SKM-1 treated with dmso at 0.1 percent for 144 hours (cell line): ENCODE measurements at regions not wholly inside any gene's neighbourhood (a gene's known extent, or its start where the extent isn't known, plus 50 kb on each side); places are given as distances from the start of the nearest gene placed in this dataset.
A peak's percentile ranks its signal among the peaks of the same experiment; 100 is the strongest.
"Not testable (repeated sequence)": the region's sequence is repeated elsewhere in the genome, so short reads cannot be mapped to it uniquely, and the experiment has no call there.

Experiments
- DNase-seq: peaks from one replicate; lab custom pipeline; 2025; ENCODE audit not compliant: unreplicated experiment; lab: John Stamatoyannopoulos, UW

DNA sequence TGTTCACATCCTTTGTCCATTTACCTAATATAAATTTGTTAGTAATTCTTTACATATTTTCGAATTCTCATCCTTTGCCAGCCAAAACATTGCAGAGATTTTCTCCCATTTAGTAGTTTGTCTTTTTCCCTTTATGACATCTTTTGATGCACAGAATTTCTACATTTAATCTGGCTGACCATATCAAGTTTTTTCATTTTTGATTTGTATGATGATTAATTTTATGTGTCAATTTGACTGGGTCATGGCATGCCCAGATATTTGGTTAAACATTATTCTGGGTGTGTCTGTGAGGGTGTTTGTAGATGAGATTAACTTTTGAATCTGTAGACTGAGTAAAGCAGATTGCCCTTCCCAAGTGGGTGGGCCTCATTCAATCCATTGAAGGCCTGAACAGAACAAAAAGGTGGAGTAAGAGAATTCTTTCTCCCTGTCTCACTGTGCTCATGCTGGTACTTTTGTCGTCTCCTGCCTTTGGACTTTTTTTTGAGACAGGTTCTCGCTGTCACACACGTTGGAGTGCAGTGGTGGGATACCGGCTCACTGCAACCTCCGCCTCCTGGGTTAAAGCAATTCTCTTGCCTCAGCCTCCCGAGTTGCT lies 72.1 kb upstream of the EPB41L1 start:
- DNase-seq, result no peak

DNA sequence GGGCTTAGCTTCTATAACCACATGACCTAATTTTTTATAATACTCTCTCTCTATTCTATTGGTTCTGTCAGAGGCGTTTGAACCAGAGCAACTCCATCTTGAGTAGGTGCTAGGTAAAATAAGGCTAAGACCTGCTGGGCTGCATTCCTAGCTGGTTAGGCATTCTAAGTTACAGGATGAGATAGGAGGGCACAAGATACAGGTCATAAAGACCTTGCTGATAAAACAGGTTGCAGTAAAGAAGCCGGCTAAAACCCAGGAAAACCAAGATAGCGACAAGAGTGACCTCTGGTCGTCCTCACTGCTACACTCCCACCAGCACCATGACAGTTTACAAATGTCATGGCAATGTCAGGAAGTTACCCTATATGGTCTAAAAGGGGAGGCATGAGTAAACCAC lies 71.3 kb upstream of the EPB41L1 start:
- DNase-seq, result not testable (repeated sequence)

- DNase-seq, result no peak
Observed at GRCh38 chr20:36084356-36084755, 70.2 kb upstream of the EPB41L1 start.

DNA sequence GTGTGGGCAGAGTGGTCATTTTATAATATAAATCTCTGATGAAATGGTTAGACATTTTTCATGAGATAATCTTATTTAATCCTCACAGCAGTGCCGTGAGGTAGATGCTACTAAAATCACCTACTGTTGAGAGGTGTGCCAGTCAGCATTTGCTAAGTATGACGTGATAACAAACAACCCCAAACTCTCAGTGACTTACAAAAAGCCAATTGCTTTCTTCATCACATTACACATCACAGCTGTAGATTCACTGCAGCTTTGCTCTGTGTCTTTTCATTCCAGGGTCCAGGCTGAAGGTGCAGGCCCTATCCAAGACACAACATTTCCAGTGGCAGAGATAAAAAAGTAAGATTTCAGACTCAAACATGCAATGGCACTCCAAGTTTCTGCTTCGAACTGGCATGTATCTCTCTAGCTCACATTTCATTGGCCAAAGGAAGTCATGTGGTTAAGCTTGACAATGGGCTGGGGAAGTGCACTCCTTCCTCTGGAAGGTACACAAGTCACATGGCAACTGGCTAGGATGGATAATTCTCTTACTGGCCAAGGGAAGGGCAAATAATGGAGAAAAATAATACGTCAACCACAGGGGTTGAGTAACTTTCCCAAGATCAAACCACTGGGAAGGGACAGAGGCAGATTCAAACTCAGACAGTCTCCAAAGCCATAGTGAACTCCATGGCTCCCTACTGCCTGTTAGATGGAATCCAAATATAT lies 69.5 kb upstream of the EPB41L1 start:
- DNase-seq, result peak; percentile 72

GRCh38 chr20:36085686-36086267 lies 68.8 kb upstream of the EPB41L1 start:
- peak; percentile 46 for DNase-seq

- DNase-seq, result peak; percentile 31
Observed at GRCh38 chr20:36086767-36087166, 67.8 kb upstream of the EPB41L1 start.

DNA sequence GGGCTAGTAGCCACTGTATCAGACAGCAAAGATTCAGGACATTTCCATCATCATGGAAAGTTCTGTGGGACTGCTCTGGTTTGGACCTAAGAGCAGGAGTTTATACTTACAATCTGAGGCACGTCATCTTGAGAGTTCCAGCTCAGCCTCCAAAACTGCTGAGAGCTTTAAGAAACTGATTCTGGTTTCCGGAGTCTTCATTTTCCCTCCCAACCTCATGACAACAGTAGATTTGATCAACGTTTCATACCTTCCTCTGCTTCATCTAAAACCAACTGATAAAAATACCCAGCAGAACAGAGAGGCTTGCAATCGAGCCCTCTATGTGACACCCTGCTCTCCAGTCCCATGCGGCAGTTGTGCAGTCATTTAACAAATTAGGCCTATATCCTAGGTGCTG lies 64.3 kb upstream of the EPB41L1 start:
- DNase-seq, result no peak

GRCh38 chr20:36091561-36092397 lies 62.8 kb upstream of the EPB41L1 start:
- no peak for DNase-seq

DNA sequence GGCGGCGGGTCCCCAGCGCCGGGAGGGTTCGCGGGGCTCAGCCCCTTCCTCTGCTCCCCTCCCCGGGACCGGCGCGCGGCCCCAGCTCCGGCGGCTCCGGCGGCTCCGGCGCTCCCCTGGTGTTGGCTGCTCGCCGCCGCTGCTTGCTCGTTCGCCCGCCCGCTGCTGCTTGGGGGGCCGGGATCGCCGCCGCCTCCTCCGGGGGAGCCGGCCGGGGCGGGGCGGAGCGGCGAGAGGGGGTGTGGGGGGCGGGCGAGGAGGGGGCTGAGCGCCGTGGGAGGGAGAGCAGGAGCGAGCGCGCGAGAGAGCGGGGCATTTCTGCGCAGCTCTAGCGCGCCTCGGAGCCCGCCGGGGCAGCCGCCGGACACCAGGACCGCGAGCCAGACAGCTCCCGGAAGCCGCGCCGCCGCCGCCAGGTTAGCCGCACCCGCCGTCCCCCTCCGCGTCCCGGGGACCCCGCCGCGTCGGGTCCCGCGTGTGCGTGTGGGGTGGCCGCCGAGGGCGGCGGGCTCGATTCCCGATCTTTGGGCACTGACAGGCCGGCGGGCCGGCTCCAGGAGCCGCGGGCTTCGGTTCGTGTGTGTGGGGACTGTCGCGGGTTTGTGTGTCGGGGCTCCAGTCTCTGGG lies 62.0 kb upstream of the EPB41L1 start:
- DNase-seq, result no peak

DNA sequence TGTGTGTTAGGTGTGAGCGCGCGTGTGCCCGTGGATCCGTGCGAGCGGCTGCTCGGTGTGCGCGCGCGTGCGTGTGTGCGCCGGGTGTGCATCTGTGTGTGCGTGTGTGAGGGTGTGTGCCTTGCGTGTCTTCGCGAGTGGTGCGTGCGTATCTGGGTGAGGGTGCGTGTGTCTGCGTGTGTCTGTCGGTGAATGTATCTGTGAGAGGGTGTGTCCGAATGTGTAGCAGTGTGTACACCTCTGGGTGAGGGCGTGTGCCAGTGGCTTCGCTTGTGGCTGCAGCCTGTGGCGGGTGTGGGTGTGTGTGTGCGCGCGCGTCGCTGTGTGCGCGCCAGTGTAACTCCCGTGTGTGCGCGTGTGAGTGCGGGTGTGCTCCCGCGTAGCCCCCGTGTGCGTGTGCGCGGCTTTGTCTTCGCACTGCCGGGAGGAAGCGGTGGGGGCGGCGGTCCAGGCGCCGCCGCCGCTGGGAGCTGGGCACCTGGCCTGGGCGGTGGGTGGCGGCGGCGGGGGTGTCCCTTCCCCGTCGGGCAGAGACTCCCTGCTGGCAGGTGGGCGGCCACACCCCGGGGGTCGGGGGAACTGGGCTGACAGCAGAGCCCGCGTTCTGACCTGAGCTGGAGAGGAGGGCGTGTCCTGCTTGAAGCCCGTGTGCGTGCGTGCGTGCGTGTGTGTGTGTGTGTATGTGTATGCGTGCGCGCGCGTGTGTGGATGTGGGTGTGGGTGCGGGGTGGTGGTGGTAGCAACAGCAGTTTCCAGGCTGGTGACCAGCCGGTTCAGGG lies 61.3 kb upstream of the EPB41L1 start:
- no peak for DNase-seq

DNA sequence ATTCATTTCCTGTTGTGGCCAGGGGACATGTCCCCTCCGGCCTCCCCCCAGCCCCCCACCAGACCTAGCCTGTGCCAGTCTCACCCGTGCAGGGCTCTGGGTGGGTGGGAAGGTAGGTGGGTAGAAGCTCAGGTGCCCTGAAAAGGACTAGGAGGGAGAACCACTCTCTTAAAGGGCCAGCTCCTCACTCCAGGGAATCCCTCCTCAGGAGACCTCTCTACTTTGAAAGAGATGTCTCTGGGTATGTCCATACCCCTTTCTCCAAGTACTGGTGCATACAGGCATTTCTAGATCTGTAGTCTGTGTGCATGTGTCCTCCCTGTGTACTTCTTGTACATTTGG lies 60.8 kb upstream of the EPB41L1 start:
- no peak for DNase-seq

DNA sequence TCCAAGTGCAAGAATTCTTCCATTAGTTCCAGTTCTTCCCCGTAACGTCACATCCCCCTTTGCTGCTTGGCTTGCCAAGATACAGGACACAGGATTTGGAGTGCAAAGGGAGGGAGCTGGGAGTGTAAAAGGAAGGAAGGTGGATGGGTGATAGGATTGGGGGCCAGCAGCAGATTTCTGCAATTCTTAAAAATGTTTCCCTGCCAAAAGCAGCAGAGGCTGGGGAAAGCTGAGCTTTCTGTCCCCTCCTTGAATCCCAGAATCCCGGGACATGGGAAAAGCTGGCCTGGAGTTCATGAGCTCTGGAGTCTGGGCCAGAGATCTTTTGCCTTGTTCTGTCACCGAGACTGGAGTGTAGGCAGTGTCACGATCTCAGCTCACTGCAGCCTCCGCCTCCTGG lies 60.0 kb upstream of the EPB41L1 start:
- DNase-seq, result no peak

GRCh38 chr20:36096435-36096834 lies 58.1 kb upstream of the EPB41L1 start:
- no peak for DNase-seq

DNA sequence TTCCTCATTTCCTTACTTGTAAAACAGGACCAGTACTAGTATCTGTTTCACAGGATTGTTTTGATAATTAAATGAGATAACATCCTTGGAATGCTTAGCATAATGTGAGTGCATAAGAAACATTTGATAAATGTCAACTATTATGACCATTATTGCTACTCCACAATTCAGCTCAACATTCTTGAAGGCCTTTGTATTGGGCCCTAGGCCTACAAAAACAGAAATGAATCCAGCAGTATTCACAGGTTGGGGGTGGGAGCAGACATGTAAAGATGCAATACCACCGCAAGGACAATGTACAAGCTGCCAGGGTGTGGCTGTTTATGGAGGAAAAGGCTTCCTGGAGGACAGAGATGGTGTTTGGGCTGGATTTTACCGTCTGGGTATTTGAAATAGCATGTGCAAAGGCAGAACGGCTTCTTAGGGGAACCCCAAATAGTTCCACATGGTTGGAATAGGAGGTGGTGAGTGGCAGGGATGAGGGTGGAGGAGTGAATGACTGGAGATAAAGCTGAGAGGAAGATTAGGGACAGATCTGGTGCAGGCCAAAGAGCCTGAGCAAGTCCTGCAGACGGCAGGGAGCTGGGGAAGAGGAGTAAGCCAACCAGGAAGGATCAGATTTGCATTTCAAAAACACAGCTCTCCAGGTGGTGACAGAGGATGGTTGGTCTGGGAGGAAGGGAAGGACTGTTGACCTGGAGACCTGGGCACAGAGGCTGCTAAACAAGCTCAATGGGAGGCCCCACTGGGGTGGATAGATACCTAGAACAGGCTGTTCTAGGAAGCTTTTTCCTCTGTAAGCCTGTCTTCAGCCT lies 57.0 kb upstream of the EPB41L1 start:
- DNase-seq, result no peak

- DNase-seq, result peak; percentile 52
Observed at GRCh38 chr20:36098364-36098763, 56.2 kb upstream of the EPB41L1 start.

GRCh38 chr20:36099106-36099505 lies 55.4 kb upstream of the EPB41L1 start:
- DNase-seq, result no peak

DNA sequence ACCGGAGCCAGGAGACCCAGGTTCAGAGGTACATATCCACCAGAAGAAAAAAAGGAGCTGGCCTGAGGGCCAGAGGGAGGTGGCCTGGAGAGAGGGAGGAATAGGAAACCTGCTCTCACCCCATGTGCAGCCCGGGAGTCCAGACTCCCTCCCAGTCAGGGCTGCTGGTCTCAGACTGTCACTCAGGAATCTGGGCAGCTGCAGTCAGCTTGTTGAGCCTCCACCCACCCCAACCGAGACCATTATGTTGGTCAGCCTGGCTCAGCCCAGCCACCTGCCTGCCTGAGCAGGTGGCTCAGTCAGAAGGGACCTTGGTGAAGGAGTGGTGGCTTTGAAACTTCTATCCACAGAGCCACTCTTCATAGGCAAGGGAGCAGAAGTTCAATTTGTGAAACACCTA lies 53.3 kb upstream of the EPB41L1 start:
- no peak for DNase-seq

- DNase-seq, result no peak
Observed at GRCh38 chr20:36102306-36102705, 52.2 kb upstream of the EPB41L1 start.

- no peak for DNase-seq
Observed at GRCh38 chr20:36102809-36103596, 51.5 kb upstream of the EPB41L1 start.
